NOMO-1 (cell line): ENCODE measurements at regions not wholly inside any gene's neighbourhood (a gene's known extent, or its start where the extent isn't known, plus 50 kb on each side); places are given as distances from the start of the nearest gene placed in this dataset.

Experiments used
- DNase-seq, 2 experiments: peaks; one replicate each; lab custom pipeline; 2025; ENCODE audit not compliant: unreplicated experiment in 2 of 2; lab: John Stamatoyannopoulos, UW

DNA sequence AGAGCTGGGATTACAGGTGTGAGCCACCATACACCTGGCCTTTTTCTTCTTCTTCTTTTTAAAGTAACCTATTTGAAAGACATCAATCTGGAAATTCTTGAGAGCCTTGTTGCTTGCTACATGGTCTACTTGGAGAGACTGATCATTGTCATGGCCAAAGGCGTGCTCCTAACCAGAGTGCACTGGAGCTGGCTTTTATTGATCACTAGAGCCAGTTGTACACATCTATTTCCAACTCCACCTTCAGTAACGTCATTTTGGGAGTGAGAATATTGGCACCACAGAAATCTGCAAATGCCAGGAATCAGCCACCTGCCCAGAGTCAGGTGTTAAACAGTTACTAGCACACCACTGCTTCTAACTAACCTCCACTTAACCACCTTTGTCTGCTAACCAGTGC is 735.1 kb downstream of the TYW1 start:
- DNase-seq = no peak

DNA sequence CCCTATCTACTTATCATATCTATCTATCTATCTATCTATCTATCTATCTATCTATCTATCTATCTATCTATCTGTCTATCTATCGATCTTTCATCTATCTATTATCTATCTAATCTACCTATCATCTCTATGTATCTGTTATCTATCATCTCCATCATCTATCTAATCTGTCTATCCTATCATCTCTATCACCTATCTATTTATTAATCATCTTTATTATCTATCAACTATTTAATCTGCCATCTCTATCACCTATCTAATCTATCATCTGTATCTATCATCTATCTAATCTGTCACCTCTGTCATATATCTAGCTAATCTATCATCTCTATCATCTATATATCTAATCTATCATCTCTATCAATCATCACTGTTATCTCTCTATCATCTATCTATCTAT is 736.3 kb downstream of the TYW1 start:
- no peak for DNase-seq

DNA sequence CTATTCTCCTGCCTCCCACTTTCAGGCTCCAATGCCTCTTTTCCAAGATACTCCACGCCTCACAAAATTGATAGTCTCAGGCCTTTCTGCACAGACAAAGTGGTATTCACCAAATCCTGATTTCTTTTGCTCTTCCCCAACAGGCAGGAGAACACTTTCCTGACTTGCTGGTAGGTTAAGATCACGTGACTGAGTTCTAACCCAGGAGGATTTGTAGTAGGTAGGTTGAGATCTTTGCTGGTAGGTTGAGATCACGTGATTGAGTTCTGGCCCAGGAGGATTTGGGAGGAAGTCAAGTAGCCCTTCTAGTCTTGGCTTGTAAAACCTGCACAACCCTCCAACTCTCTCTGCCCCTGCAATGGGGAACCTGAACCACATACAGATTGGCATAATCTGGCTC is 741.5 kb downstream of the TYW1 start:
- no peak for DNase-seq

DNA sequence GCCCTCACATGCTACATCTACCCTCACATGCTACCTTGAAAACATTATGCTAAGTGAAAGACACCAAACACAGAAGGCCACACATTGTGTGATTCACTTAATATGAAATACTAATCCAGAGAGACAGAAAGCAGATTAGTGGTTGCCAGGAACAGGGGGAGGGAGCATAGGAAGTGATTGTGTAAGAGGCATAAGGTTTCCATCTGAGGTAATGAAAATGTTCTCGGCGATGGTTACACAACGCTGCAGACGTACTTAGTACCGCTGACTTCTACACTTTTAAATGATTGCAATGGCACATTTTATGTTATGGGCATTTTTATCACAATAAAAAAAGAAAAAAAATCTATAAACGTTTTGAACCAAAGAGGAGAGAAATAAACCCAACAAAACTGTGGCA is 742.3 kb downstream of the TYW1 start:
- DNase-seq = no peak

DNA sequence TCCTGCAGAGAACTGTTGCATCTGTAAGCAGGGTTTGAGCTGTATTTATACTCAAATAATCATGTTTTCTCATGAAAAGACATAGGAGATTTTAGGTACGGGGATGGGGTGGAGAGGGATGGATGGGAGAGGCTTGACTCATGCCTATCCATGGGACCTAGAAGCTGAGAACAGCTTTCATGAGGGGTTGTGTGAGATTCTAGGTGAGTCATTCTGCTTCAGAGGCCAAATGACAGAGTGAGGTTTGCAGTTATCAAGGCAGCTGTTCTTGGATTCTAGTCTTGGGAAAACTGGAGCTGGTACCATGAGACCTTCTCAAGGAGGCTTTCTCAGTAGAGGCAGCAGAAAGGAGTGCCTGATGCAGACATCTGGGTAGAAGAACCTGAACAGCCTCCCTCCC is 746.9 kb downstream of the TYW1 start:
- DNase-seq = no peak

DNA sequence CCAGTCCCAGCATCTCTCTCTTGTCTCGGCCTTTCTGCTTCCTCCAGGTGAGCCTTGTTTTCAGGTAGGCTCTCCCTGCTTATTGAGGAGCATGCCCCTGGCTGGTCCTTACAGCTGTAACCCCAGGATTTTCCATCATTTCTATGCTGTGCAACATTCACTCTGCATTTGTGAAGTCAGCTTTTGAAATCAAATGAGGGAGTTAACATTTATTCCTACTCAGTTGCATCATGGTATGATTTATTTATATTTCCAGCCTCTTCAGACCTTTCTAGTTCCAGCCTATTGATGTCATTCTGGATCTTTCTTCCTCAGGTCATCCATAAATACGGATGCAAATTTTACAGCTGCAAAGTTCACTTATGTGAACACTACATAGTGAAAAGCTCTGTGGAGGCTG is 755.6 kb downstream of the TYW1 start:
- no peak for DNase-seq

DNA sequence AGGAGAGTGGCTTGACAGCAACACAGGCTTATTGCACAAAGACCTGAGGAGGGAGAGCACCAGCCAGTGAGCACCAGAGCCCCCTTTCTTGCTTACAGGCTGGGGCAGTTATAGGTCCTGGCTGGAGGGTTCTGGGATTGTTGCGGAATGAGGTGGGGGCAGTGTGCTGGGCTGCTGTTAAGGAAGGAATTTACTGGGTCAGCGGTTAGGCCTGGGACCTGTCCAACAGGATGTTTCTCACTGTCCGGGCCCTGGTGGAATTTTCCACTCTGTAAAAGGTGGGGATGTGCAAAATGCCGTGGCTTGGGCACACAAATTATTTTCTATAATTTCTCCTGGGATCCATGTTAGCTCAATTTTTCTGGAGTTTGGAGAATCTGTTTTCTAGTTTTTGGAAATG is 757.3 kb downstream of the TYW1 start:
- no peak for DNase-seq

DNA sequence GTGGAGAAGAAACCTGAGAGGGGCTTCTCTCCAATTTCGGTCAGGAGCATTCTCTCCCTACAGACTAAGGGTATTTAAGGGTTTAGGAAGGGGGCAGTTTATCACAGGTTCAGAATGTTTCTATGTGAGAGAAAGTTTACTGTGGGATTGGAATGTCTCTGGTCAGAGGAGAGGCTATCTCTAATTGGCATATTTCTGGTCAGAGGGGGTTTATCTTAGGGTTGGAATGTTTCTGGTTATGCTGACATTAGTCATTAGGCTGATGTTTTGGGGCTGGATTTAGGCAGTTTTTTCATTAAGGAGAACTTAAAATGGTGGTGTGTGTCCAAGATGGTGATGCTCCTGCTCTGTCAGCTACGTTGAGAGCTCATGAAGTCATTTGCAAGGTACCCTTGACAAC is 758.0 kb downstream of the TYW1 start:
- no peak for DNase-seq

DNA sequence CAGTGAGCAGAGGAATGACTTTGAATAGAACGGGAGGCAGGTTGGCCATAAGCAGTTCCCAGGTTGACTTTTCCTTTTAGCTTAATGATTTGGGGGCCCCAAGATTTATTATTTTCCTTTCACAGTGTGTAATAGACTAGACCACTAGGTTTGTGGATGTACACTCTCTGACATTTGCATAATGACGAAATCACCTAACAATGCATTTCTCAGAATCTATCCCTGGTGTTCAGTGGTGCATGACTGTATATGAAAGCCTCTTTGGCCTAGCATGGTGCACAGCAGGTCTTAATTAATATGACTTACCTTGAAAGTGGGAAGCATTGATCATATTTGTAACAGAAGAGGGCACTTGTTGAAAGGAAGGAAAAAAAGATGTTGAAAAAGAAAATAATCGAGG is 761.9 kb downstream of the TYW1 start:
- DNase-seq = no peak

DNA sequence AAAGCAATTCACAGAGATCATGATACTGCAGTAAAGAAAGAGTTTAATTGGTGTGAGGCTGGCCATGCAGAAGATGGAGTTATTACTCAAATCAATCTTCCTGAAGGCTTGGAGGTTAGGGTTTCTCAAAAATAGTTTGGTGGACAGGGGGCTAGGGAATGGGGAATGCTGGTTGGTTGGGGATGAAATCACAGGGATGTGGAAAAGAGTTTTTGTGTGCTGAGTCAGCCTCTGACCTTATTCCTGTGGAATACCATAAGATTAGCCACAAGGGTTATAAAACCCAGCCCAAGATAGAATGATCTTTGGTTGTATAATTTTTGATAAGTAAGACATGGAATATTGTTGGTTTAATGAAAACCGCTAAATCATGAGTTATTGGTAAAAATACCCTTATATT is 764.3 kb downstream of the TYW1 start:
- no peak for DNase-seq

DNA sequence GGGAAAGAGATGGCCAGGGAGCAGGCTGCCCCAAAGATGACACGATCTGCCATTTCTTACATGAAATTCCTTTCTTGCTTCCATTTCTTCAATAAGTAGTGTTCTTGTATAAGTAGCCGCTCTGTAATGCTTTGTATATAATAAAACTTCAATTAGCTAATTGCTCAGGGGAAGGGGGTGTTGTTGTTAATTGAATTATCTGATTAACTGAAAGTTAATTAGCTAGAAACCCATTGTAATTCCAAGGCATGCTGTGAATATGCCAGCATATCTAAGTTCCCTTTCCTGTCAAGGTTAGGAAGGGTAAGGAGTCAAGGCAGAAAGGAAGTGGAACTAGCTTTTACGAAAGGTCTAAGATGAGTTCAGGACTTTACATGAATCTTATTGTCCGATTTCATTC is 765.9 kb downstream of the TYW1 start:
- DNase-seq = no peak

DNA sequence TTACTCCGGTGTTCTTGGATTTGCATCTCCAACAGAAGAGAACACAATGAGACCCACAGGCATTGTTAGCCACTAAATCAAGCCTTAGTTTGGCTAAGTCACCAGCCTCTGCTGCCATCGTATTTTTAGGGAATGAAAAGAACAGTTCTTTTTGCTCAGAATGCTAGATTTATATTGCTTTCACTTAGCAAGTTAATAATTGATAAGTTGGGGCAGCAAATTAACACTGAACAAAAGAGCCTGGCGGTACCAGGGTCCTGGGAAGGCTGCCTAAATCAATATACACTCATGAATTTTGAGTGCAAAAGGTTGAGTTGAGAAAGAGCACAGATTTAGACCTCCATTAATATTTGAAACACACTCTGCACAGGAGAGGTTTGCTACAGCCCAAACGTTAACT is 767.7 kb downstream of the TYW1 start:
- DNase-seq = no peak

DNA sequence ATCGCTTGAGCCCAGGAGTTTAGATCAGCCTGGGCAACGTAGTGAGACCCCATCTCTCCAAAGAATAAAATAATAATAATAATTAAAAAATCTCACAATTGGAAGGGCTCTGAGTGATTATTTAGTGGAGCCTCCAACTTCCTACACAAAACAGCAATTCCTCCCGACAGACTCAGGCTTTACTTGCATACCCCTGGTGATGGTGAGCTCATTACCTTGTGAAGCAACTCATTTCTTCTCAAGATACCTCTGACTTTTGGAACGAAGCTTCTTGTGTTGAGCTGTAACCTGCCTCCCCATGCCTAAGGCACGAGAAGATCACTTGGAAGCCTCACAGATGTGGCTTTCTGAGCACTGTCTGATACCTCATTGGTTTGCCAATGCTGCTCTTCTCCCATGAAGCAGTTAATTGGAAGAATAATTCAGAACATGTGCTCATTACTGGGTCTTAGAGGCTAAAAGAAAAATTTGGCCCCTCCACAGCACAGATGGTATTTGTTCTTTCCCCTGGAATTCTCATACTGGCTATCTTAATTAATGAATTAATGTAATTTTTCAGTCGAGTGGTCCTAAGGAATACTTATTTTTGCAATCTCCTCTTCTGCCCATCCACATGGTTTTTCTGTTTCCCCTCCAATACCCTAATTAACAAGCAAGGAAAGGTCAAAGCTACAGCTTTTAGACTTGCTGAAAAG is 769.0 kb downstream of the TYW1 start:
- no peak for DNase-seq

DNA sequence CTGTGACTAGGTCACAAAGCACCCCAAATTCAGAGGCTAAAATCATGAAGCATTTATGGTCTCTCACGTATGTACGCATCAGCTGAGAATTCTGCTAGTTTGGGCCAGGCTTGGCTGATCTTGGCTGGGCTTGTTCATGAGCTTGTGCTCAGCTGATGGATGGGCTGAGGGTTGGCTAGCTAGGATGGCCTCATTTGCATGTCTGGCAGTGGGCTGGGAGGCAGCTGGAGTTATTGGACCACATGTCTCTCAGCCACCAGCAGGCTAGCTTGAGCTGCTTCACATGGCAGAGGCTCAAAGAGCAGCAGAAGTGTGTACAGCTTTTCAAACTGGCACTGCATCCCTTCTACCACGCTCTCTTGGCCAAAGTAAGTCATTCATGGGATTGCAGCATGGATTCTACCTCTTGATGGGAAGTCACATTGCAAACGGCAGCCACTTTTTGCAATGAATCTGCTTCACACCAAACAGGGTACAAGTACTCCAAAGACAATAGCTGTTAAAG is 770.3 kb downstream of the TYW1 start:
- no peak for DNase-seq

DNA sequence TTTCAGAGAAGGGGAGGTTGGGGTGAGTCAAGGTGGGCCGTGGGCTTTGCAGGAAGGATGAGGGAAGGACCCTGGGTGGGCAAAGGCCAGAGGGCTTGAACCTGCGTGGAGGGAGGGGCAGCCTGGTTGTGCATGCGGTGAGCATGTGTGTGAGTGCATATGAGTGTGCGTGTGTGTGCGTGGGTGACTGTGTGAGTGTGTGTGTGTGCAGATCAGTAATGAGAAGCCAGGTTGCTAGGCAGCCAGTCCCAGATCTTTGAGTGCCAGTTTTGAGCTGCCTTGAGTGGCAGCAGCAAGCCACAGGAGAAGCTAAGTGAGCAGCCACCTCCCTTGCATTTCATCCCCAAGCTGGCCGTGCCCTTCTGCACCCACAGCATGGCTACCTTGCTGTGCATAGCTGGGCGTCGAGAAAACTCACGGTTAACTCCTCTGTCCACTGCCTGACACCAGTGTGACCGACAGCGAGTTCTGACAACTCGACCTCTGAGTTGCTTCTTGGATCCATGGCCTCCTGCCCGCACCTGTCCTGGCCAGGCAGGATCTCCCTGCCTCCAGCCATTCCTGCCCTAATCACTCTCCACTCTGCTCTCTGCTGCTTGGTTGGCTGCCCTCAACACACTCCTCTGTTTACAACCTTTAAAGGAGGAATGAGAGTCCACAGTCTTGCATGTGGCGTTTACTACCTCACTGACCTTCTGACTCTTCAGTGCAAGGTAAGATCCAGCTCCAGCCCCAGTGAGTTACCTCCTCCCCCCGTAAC is 775.4 kb downstream of the TYW1 start:
- DNase-seq = no peak

DNA sequence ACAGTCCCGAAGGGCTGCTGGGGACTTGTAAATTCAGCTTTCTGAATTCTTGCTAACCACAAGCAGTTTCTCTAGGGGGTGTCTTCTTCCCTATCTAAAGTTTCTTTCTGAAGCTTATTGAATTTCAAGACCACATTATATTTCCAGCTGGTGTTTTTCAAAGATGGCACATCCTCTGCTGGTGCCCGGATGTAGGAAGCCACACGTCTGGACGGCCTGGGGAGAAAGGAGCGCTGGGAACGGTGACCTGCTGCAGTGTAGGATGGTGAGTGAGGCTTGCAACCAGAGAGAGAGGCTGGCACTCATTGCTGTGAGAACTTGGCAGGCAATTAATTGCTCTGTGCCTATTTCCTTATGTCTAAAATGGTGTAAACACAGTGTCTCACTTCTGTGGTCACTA is 776.4 kb downstream of the TYW1 start:
- DNase-seq = no peak

DNA sequence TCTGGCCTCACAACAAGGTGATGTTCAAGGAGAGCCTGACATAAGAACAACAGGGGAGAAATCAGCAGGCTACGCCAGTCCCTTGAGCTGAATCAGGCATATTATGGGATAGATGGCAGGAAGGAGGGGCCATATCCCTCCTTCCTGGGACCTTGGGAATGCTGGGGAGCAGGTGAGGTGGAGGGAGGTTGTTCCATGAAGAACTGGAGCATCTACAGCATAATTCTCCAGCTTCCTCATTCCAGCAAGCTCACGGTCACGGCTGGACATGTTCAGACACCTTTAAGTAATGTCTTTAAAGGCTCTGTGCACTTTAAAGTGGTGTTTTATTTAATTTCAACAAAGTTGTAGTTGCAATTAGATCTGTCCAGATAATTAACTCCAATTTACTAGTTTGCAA is 780.5 kb downstream of the TYW1 start:
- DNase-seq = no peak

DNA sequence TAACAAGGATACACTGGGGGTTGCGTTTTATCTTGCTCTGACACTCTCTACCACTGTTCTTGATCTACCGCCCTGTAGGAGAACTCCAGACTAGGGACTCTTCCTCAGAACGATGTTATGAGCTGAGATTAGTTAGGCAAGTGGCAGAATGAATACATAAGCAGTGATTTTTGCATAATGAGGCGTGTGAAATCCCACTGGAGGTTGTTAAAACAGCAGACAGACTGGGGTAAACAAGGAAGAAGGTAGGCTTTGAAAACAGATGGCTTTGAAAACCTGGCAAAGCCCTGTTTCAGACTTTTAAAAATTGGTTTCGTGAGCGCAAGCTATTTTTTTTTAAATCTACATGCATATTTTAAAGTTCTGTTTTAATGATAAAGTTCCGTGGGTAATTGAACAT is 785.2 kb downstream of the TYW1 start:
- no peak for DNase-seq

DNA sequence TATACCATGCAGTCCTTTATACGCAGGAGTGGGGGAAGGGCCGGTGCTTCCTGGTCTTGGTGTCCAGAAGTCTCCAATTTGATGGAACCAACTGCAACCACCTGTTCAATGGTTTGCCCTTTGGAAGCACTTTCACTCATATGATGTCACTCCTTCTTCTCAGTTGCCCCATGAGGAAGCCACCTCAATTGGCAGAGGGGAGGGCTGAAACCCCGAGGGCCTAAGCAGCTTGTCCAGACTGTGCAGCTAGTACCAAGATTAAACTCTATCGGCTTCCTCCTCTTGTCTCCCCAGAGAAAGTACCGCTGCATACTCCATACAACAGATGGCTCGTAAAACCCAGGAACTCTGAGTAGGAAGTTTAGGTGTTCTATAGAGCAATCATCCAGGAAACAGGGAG is 789.4 kb downstream of the TYW1 start:
- no peak for DNase-seq

DNA sequence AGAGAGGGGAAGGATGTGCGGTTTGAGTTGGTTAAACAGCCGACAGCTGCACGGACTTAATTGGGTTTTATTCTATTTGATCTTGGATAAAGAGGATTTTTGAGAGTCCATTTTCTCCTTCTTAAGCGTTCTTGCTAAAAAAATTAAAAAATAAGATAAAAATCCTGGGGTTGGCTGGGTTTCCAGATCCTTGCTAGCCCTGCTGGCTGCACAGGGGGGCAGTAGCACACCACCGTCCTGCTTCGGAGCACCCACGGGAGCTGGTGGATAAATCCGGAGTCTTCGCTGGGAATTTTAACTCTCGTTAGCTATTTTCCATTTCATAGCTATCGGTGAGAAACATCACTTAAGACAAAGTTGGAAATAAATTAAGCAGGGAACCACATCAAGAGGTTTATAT is 792.0 kb downstream of the TYW1 start:
- no peak for DNase-seq

DNA sequence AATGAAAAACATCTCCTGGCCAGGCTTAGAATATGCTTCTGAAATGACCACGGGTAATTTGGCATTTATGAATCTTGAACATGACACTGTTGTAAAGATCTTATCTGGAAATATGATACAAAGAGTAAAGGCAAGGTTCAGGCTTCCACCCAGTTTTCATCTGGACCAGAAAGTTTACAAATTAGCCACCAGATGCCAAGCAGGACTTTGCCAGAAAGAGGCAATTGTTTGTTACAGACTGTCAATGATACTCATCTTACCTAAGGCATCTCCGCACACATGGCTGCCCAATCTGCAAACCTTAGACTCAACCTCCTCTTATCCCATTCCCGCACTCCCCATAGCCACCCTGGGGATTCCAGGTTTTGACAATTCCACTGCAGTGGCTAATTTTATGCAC is 795.3 kb downstream of the TYW1 start:
- DNase-seq = no peak

DNA sequence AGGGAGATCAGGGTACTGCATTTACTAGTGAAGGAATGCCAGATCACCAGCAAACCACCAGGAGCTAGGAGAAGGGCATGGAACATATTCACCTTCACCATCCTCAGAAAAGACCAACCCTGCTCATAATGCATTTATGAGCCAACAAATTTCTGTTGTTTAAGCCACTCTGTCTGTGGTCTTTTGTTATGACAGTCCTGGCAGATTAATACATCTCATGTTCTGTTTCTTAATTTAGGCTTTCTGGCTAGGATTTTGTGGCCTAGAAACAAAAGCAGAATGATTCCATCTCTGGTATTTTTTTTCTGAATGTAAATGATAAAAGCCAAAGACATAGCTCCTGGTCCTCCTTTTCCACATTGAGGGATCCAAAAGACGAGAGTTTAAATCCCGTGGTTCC is 797.9 kb downstream of the TYW1 start:
- no peak for DNase-seq

DNA sequence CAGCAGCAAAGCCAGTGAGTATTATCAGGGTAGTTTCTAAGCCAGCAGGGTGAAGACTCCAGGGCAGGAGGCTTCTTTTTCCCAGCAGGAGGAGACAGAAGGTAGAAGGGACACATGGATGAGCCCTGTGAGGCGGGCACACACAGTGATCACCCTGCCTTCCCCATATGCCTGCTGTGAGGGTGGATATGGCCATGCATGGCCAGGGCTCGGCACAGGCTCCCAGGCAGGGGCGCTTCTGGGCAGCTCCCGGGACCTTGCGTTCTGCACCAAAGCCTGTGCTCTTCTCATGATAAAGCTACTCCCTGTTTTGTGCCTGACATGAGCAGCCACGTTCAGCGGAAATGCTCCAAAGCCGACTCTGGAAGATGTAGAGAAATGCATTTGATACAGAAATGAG is 807.2 kb downstream of the TYW1 start:
- no peak for DNase-seq
